Tibial nerve (tissue), 4 donors: ENCODE measurements at regions not wholly inside any gene's neighbourhood (a gene's known extent, or its start where the extent isn't known, plus 50 kb on each side); places are given as distances from the start of the nearest gene placed in this dataset.
A peak's percentile ranks its signal among the peaks of the same experiment; 100 is the strongest.

Experiments
- DNase-seq, 2 donors: peaks; one replicate each; pipeline ENCODE4 v3.0.0-alpha.2; 2019; ENCODE audit warnings: low spot score in 2 of 2
- H3K27ac ChIP-seq, 4 donors: fragments of 200-600 bp; sonication (generic) in 3 of 4; one replicate each; pipeline ENCODE4 v1.5.1; 2017 to 2019; ENCODE audit warnings: mild to moderate bottlenecking in 1 of 4
- H3K27me3 ChIP-seq, 2 donors: fragments of 200-600 bp; sonication (generic) in 1 of 2; one replicate each; pipeline versions ENCODE4 v1.5.1 to v1.6.0; 2017 to 2019
- H3K36me3 ChIP-seq, 3 donors: fragments of 200-600 bp; sonication (generic); one replicate each; pipeline ENCODE4 v1.5.1; 2018 to 2019
- H3K4me1 ChIP-seq, 4 donors: fragments of 200-600 bp; sonication (generic) in 3 of 4; one replicate each; pipeline ENCODE4 v1.5.1; 2017 to 2019
- H3K4me3 ChIP-seq, 4 donors: fragments of 200-600 bp; sonication (generic) in 3 of 4; one replicate each; pipeline ENCODE4 v1.5.1; 2017 to 2019; ENCODE audit warnings: mild to moderate bottlenecking in 1 of 4, moderate library complexity in 1 of 4
- H3K9me3 ChIP-seq, 4 donors: fragments of 200-600 bp; sonication (generic) in 3 of 4; one replicate each; pipeline ENCODE4 v1.5.1; 2017 to 2019
- CTCF ChIP-seq, 5 experiments: fragments of 200-600 bp in 3 of 5; fragments of 450-650 bp in 2 of 5; sonication (generic) in 3 of 5; IDR thresholded peaks; one replicate each; pipeline ENCODE4 v1.5.1; 2016 to 2019; ENCODE audit warnings: antibody characterized with exemption in 5 of 5, mild to moderate bottlenecking in 3 of 5, moderate library complexity in 2 of 5
- EP300 ChIP-seq, 2 donors: sonication (generic); formaldehyde crosslinking; IDR thresholded peaks; one replicate each; pipeline ENCODE4 v1.6.1; 2017; ENCODE audit warnings: antibody characterized with exemption in 2 of 2, mild to moderate bottlenecking in 1 of 2
- POLR2A ChIP-seq, 2 donors: fragments of 450-650 bp; IDR thresholded peaks; one replicate each; pipeline ENCODE4 v1.6.1; 2017; ENCODE audit warnings: antibody characterized with exemption in 2 of 2, mild to moderate bottlenecking in 2 of 2, moderate library complexity in 2 of 2
- WGBS, 2 donors: methylation state at CpG; one replicate each; pipeline ENCODE4 v1.1.5; 2018; 5-methylcytosine and 5-hydroxymethylcytosine counted together

- TF ChIP-seq CTCF (IDR thresholded peaks at IDR 0.05) (no peak), POLR2A (IDR thresholded peaks at IDR 0.05) (no peak), EP300 (IDR thresholded peaks at IDR 0.05) (no peak)
Observed at GRCh38 chr21:14881863-14882499, 182.8 kb downstream of the NRIP1 start.

GRCh38 chr21:14880922-14881321 lies 183.9 kb downstream of the NRIP1 start:
- Histone ChIP-seq H3K27me3 (no peaks in the 10 kb centered on the region), H3K27ac (no peak overlapping the region), H3K4me3 (no peak overlapping the region), H3K9me3 (no peaks in the 10 kb centered on the region), H3K36me3 (no peaks in the 10 kb centered on the region), H3K4me1 (peaks cover 0 to 28% (median 13%) of the 10 kb centered on the region in 4 donors)
- TF ChIP-seq EP300 (IDR thresholded peaks at IDR 0.05) (no peak), POLR2A (IDR thresholded peaks at IDR 0.05) (no peak), CTCF (IDR thresholded peaks at IDR 0.05) (no peak)
- 83 to 91% methylated on average over 2 of the region's 2 CpGs for WGBS, 2 donors
- no peak for DNase-seq

More at GRCh38 chr21:14881863-14882499, 182.8 kb downstream of the NRIP1 start:
- peaks cover 0 to 20% (median 13%) of the 10 kb centered on the region in 4 donors for H3K4me1 ChIP-seq
- H3K27me3 ChIP-seq = no peaks in the 10 kb centered on the region
- WGBS, 2 donors = 85 to 95% methylated on average over 2 of the region's 2 CpGs
- H3K4me3 ChIP-seq = no peak overlapping the region
- DNase-seq = no peak
- H3K9me3 ChIP-seq = no peaks in the 10 kb centered on the region
- H3K27ac ChIP-seq = no peak overlapping the region
- H3K36me3 ChIP-seq = no peaks in the 10 kb centered on the region

GRCh38 chr21:14879458-14879857 lies 185.3 kb downstream of the NRIP1 start:
- H3K4me3 ChIP-seq = no peak overlapping the region
- no peaks in the 10 kb centered on the region for H3K27me3 ChIP-seq
- H3K4me1 ChIP-seq = peaks cover 0 to 42% (median 20%) of the 10 kb centered on the region in 4 donors
- no peak overlapping the region for H3K27ac ChIP-seq
- no peak for TF ChIP-seq EP300 (IDR thresholded peaks at IDR 0.05)
- TF ChIP-seq POLR2A (IDR thresholded peaks at IDR 0.05) = no peak
- no peak for TF ChIP-seq CTCF (IDR thresholded peaks at IDR 0.05)
- 76 to 78% methylated on average over 3 of the region's 3 CpGs for WGBS, 2 donors
- no peaks in the 10 kb centered on the region for H3K36me3 ChIP-seq
- no peak for DNase-seq
- no peaks in the 10 kb centered on the region for H3K9me3 ChIP-seq

GRCh38 chr21:14878971-14879370 lies 185.8 kb downstream of the NRIP1 start:
- TF ChIP-seq POLR2A (IDR thresholded peaks at IDR 0.05) (no peak), CTCF (IDR thresholded peaks at IDR 0.05) (no peak), EP300 (IDR thresholded peaks at IDR 0.05) (no peak)
- 87 to 92% methylated on average over 5 of the region's 5 CpGs for WGBS, 2 donors
- Histone ChIP-seq H3K4me3 (no peak overlapping the region), H3K9me3 (no peaks in the 10 kb centered on the region), H3K27me3 (no peaks in the 10 kb centered on the region), H3K36me3 (no peaks in the 10 kb centered on the region), H3K4me1 (peaks cover 0 to 46% (median 20%) of the 10 kb centered on the region in 4 donors), H3K27ac (no peak overlapping the region)
- DNase-seq = no peak

- no peaks in the 10 kb centered on the region for H3K36me3 ChIP-seq
- no peak for DNase-seq
- peaks cover 0 to 46% (median 20%) of the 10 kb centered on the region in 4 donors for H3K4me1 ChIP-seq
- WGBS, 2 donors = 11 to 20% methylated on average over 2 of the region's 2 CpGs
- H3K27me3 ChIP-seq = no peaks in the 10 kb centered on the region
- no peak overlapping the region for H3K4me3 ChIP-seq
- no peaks in the 10 kb centered on the region for H3K9me3 ChIP-seq
- TF ChIP-seq EP300 (IDR thresholded peaks at IDR 0.05) (peak in 1 of 2 donors; percentile 17), POLR2A (IDR thresholded peaks at IDR 0.05) (no peak)
- no peak overlapping the region for H3K27ac ChIP-seq
Observed at GRCh38 chr21:14877581-14878228, 187.1 kb downstream of the NRIP1 start.
